ENCODE measurements at regions not wholly inside any gene's neighbourhood (a gene's known extent, or its start where the extent isn't known, plus 50 kb on each side); places are given as distances from the start of the nearest gene placed in this dataset.

GRCh38 chrX:13428053-13428786 is 108.4 kb upstream of the ATXN3L start:
- TF ChIP-seq CTCF (IDR thresholded peaks at IDR 0.05; ENCODE audit: insufficient read depth, low read depth, low read length, missing control alignments) = no peak
- peak; percentile 88 for DNase-seq (ENCODE audit: low read depth)
- H3K4me3 ChIP-seq (ENCODE audit: low read length) = no peak overlapping the region

GRCh38 chrX:13427441-13428052 is 107.7 kb upstream of the ATXN3L start:
- no peak for TF ChIP-seq CTCF (IDR thresholded peaks at IDR 0.05; ENCODE audit: insufficient read depth, low read depth, low read length, missing control alignments)
- DNase-seq (ENCODE audit: low read depth) = no peak
- no peak overlapping the region for H3K4me3 ChIP-seq (ENCODE audit: low read length)

- no peak for TF ChIP-seq CTCF (IDR thresholded peaks at IDR 0.05; ENCODE audit: insufficient read depth, low read depth, low read length, missing control alignments)
- peak; percentile 17 for DNase-seq (ENCODE audit: low read depth)
- H3K4me3 ChIP-seq (ENCODE audit: low read length) = no peak overlapping the region
Observed at GRCh38 chrX:13420545-13421183, 100.8 kb upstream of the ATXN3L start.

- no peak overlapping the region for H3K4me3 ChIP-seq (ENCODE audit: low read length)
- no peak for DNase-seq (ENCODE audit: low read depth)
- no peak for TF ChIP-seq CTCF (IDR thresholded peaks at IDR 0.05; ENCODE audit: insufficient read depth, low read depth, low read length, missing control alignments)
Observed at GRCh38 chrX:13419918-13420317, 100.1 kb upstream of the ATXN3L start.

- TF ChIP-seq CTCF (IDR thresholded peaks at IDR 0.05; ENCODE audit: insufficient read depth, low read depth, low read length, missing control alignments) = no peak
- H3K4me3 ChIP-seq (ENCODE audit: low read length) = no peak overlapping the region
- no peak for DNase-seq (ENCODE audit: low read depth)
Observed at GRCh38 chrX:13419276-13419675, 99.4 kb upstream of the ATXN3L start.

- TF ChIP-seq CTCF (IDR thresholded peaks at IDR 0.05; ENCODE audit: insufficient read depth, low read depth, low read length, missing control alignments) = no peak
- H3K4me3 ChIP-seq (ENCODE audit: low read length) = no peak overlapping the region
- DNase-seq (ENCODE audit: low read depth) = peak; percentile 39
Observed at GRCh38 chrX:13418126-13419097, 98.6 kb upstream of the ATXN3L start.
